ENCODE measurements at regions not wholly inside any gene's neighbourhood (a gene's known extent, or its start where the extent isn't known, plus 50 kb on each side); places are given as distances from the start of the nearest gene placed in this dataset.

DNA sequence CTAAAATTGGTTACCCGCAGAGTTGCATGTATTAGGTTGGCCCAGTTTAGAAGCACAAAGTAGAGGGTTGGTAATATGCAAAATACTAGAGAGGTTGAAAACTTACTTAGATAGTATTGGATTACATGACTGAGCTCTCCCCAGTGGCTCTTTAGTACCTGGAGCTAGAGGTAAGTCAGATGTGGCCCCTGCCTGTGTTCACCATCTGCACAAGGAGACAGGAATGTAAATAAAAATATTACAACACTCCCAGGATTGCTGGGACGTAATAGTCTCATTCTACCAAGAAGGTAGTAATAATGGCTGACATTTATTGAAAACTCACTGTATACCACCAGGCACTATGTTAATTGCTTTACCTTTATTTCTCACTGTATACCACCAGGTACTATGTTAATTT lies 129.6 kb downstream of the SLC17A6 start:
- in situ Hi-C loops (cut with MboI; ENCODE audit: low pct_unique_long_range_greater_than_20kb, low sequenced_read_pairs, unreplicated experiment), result no loop called here
- TF ChIP-seq, protein P1, sequence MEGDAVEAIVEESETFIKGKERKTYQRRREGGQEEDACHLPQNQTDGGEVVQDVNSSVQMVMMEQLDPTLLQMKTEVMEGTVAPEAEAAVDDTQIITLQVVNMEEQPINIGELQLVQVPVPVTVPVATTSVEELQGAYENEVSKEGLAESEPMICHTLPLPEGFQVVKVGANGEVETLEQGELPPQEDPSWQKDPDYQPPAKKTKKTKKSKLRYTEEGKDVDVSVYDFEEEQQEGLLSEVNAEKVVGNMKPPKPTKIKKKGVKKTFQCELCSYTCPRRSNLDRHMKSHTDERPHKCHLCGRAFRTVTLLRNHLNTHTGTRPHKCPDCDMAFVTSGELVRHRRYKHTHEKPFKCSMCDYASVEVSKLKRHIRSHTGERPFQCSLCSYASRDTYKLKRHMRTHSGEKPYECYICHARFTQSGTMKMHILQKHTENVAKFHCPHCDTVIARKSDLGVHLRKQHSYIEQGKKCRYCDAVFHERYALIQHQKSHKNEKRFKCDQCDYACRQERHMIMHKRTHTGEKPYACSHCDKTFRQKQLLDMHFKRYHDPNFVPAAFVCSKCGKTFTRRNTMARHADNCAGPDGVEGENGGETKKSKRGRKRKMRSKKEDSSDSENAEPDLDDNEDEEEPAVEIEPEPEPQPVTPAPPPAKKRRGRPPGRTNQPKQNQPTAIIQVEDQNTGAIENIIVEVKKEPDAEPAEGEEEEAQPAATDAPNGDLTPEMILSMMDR (IDR thresholded peaks at IDR 0.05; ENCODE audit: extremely low read depth, insufficient read depth, missing control alignments), result no peak
- no peak for DNase-seq (ENCODE audit: low spot score)

DNA sequence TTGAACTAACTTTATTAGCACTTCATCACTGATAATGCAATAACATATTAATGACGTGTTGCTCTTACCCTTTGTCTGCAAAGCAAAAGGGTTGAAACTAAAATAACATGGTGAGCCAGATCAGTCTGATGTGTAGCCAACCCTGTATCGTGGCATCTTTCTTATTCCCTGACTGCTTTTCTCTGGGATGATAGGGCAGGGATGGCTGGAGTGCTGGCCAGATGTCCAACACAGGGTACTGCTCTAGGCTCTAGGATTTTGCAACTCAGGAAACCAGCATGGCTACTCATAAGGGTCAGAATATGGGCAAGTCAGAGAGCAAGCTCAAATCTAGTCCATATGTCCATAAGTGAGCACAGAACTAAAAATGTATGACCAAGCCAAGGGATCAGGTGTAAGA lies 129.1 kb downstream of the SLC17A6 start:
- in situ Hi-C loops (cut with MboI; ENCODE audit: low pct_unique_long_range_greater_than_20kb, low sequenced_read_pairs, unreplicated experiment), result no loop called here
- DNase-seq (ENCODE audit: low spot score), result no peak
- TF ChIP-seq, protein P1 (IDR thresholded peaks at IDR 0.05; ENCODE audit: extremely low read depth, insufficient read depth, missing control alignments), result no peak

DNA sequence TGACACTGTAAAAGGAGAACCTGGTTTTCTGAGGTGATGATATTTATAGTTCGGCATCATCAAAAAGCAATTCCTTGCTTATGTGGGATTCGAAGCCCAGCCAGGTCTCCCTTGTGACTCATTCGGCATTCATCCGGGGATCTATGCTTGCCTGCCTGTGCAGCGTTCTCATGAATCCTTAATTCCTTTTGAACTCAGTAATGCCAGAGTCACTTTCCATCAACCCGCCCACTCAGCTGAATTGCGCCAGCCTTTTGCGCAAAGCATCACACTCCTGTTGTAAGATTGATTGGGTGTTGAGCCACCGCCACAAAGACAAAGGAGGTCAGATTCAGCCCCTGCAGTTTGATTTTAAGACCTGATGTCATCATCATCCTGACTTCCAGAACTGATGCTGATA lies 128.6 kb downstream of the SLC17A6 start:
- in situ Hi-C loops (cut with MboI; ENCODE audit: low pct_unique_long_range_greater_than_20kb, low sequenced_read_pairs, unreplicated experiment), result no loop called here
- TF ChIP-seq, protein P1 (IDR thresholded peaks at IDR 0.05; ENCODE audit: extremely low read depth, insufficient read depth, missing control alignments), result no peak

DNA sequence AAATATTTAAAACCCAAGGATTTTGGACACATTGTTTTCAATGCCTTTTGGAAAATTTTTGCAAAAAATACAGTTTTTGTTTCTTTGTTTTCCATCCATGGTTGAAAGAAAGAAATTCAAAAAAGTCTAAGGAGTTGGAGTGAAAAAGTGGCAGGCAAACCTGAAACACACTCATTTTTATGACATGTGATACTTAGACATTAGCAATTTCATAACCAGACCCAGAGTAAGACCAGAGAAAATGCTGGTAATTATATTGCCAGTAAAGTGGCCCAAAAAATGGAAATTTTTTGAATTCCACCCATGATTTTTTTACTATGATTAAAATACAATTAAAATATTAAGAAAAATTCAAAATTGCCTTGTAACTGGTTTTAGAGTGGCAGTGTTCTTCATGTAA lies 128.2 kb downstream of the SLC17A6 start:
- TF ChIP-seq, protein P1 (IDR thresholded peaks at IDR 0.05; ENCODE audit: extremely low read depth, insufficient read depth, missing control alignments), result no peak
- in situ Hi-C loops (cut with MboI; ENCODE audit: low pct_unique_long_range_greater_than_20kb, low sequenced_read_pairs, unreplicated experiment), result no loop called here
- no peak for DNase-seq (ENCODE audit: low spot score)

More for the DNA sequence above, 128.6 kb downstream of the SLC17A6 start:
- no peak for DNase-seq (ENCODE audit: low spot score)

DNA sequence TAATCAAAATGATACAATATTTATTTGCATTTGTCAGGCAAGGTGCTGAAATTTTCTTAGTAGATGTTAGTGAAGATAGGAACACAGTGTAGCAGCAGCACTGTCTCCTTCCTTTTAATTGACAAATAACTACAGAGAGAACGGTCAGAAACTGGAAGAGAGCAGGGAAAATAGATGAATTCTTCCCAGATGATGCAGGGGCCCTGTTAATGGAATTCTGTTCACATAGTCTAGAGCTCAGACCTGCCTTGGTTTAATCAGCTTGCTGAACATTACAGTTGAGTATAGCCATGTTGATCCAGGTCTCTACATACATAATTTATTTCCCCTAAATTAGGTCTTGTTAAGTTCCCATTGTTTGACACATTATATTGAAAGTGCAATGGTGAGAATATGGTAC lies 127.4 kb downstream of the SLC17A6 start:
- TF ChIP-seq, protein P1 (IDR thresholded peaks at IDR 0.05; ENCODE audit: extremely low read depth, insufficient read depth, missing control alignments), result no peak
- no peak for DNase-seq (ENCODE audit: low spot score)
- in situ Hi-C loops (cut with MboI; ENCODE audit: low pct_unique_long_range_greater_than_20kb, low sequenced_read_pairs, unreplicated experiment), result no loop called here

DNA sequence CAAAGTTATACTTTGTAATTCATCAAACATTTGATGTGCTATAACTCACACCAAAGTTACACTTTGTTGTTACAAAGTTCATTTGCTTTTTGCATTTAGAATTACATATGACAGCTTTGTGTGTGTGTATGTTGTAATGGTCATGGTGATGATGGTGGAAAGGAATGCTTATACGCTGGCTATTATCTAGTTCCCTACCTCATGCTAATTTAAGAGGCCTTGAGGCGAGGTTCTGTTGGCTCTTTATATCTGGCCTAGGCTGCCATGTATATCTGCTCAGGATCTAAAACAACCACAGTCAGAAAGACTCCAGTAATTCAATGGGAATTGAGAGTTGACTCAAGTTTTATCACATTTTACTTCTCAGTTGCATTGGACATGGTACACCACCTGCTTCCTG lies 123.4 kb downstream of the SLC17A6 start:
- in situ Hi-C loops (cut with MboI; ENCODE audit: low pct_unique_long_range_greater_than_20kb, low sequenced_read_pairs, unreplicated experiment), result no loop called here
- no peak for DNase-seq (ENCODE audit: low spot score)
- TF ChIP-seq, protein P1 (IDR thresholded peaks at IDR 0.05; ENCODE audit: extremely low read depth, insufficient read depth, missing control alignments), result no peak

DNA sequence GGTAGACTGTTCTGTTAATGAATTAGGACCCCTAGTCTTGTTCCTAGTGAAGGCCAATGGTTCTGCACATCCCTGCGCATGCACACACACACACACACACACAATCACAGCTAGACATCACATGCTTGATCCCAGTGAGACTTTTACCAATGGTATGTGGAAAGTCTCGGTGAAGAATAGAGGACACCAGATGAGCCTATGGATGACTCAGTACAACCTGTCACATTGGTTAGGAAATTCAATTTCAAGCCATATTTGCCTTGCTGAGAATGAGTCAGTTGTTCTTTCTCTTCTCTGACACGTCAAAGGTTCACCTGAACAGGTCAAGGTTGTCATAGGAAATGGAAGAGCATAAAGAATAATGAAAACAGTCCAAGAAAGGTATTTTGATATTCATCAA lies 122.0 kb downstream of the SLC17A6 start:
- no peak for DNase-seq (ENCODE audit: low spot score)
- in situ Hi-C loops (cut with MboI; ENCODE audit: low pct_unique_long_range_greater_than_20kb, low sequenced_read_pairs, unreplicated experiment), result no loop called here
- TF ChIP-seq, protein P1 (IDR thresholded peaks at IDR 0.05; ENCODE audit: extremely low read depth, insufficient read depth, missing control alignments), result no peak
